ENCODE measurements at regions not wholly inside any gene's neighbourhood (a gene's known extent, or its start where the extent isn't known, plus 50 kb on each side); places are given as distances from the start of the nearest gene placed in this dataset.

DNA sequence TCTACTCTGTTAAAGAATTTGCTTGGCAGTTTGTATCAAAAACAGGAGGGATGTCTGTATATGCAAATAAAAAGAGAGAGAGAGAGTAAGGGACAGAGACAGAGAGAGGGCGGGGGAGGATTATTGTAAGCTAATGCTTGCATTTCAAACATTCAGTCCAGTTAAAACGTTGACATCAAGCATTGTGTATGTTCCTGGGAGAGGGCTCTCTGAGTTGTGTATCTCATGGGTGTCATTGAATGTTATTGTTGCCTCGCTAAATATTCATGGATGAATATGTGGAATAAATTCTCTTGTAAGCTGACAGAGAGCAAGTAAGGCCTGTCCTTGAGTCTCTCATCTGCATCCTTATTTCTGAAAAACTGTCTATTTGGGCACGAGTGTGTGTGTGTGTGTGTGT, 78.8 kb upstream of the VRK1 start:
- TF ChIP-seq CTCF (IDR thresholded peaks at IDR 0.05; ENCODE audit: low read depth, low read length) (no peak), POLR2A (IDR thresholded peaks at IDR 0.05; ENCODE audit: extremely low read depth, insufficient read length) (no peak), MAX (IDR thresholded peaks at IDR 0.05; ENCODE audit: low read depth, low read length) (no peak)
